ENCODE measurements at regions not wholly inside any gene's neighbourhood (a gene's known extent, or its start where the extent isn't known, plus 50 kb on each side); places are given as distances from the start of the nearest gene placed in this dataset.

DNA sequence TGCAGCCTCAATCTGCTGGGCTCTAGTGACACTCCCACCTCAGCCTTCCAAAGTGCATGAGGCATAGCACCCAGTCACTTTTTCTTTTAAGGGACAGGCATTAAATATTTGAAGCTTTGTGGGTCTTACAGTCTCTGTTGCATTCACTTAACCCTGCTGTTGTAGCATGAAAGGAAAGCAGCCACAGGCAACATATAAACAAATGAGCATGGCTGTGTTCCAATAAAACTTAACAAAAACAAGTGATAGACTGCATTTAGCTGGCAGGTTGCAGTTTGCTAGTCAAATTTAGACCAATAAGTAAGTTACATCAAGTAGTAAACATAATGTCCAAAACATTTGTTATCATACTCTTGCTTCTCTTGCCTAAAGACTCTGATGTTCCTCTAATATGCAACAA is 297.3 kb upstream of the MMADHC start:
- H3K27ac Mint-ChIP-seq = no peak overlapping the region
- H3K27me3 Mint-ChIP-seq (ENCODE audit: low read depth, poor library complexity) = no peaks in the 10 kb centered on the region
- no peak for DNase-seq
- H3K4me3 Mint-ChIP-seq = no peak overlapping the region
- H3K9me3 Mint-ChIP-seq = peaks cover 4% of the 10 kb centered on the region
- peaks cover 7% of the 10 kb centered on the region for H3K4me1 Mint-ChIP-seq
- no peaks in the 10 kb centered on the region for H3K36me3 Mint-ChIP-seq (ENCODE audit: low read depth)
- TF ChIP-seq, protein P1, sequence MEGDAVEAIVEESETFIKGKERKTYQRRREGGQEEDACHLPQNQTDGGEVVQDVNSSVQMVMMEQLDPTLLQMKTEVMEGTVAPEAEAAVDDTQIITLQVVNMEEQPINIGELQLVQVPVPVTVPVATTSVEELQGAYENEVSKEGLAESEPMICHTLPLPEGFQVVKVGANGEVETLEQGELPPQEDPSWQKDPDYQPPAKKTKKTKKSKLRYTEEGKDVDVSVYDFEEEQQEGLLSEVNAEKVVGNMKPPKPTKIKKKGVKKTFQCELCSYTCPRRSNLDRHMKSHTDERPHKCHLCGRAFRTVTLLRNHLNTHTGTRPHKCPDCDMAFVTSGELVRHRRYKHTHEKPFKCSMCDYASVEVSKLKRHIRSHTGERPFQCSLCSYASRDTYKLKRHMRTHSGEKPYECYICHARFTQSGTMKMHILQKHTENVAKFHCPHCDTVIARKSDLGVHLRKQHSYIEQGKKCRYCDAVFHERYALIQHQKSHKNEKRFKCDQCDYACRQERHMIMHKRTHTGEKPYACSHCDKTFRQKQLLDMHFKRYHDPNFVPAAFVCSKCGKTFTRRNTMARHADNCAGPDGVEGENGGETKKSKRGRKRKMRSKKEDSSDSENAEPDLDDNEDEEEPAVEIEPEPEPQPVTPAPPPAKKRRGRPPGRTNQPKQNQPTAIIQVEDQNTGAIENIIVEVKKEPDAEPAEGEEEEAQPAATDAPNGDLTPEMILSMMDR (IDR thresholded peaks at IDR 0.05) = no peak

DNA sequence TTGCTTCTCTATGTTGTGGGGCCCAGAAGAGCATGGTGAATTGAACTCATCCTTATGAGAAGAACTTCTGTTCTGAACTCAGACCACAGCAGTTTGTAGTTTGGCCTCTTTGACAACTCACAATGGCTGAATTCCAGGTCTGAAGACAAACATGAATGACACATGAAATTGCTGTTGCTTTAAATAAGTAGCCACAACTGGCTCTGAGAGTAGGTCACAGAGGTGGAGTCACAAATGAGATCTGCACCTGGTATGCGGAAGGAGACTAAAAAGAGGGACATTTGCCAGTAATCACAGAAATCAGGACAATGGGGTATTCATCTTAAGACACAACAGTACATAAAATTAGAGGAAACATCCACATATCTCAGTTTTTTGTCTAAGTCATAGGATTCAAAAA is 290.3 kb upstream of the MMADHC start:
- peaks cover 28% of the 10 kb centered on the region for H3K4me1 Mint-ChIP-seq
- H3K36me3 Mint-ChIP-seq (ENCODE audit: low read depth) = peaks cover 32% of the 10 kb centered on the region
- DNase-seq = no peak
- H3K4me3 Mint-ChIP-seq = no peak overlapping the region
- peak overlapping the region; percentile 50 for H3K27ac Mint-ChIP-seq
- H3K27me3 Mint-ChIP-seq (ENCODE audit: low read depth, poor library complexity) = no peaks in the 10 kb centered on the region
- H3K9me3 Mint-ChIP-seq = peaks cover 58% of the 10 kb centered on the region
- TF ChIP-seq, protein P1 (IDR thresholded peaks at IDR 0.05) = no peak

DNA sequence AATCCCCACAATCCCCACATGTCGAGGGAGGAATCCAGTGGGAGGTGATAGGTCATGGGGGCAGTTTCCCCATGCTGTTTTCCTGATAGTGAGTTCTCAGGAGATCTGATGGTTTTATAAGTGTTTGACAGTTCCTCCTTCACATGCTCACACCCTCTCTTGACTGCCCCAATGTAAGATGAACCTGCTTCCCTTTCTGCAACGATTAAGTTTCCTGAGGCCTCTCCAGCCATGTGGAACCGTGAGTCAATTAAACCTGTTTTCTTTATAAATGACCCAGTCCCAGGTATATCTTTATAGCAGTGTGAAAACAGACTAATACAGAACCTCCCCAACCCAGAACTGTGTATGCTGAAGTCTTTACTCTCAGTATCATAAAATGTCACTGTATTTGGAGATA is 289.5 kb upstream of the MMADHC start:
- peaks cover 32% of the 10 kb centered on the region for H3K36me3 Mint-ChIP-seq (ENCODE audit: low read depth)
- H3K27me3 Mint-ChIP-seq (ENCODE audit: low read depth, poor library complexity) = no peaks in the 10 kb centered on the region
- H3K9me3 Mint-ChIP-seq = peaks cover 58% of the 10 kb centered on the region
- DNase-seq = peak; percentile 5
- TF ChIP-seq, protein P1 (IDR thresholded peaks at IDR 0.05) = no peak
- peak overlapping the region; percentile 50 for H3K27ac Mint-ChIP-seq
- H3K4me3 Mint-ChIP-seq = peak overlapping the region; percentile 19
- H3K4me1 Mint-ChIP-seq = peaks cover 28% of the 10 kb centered on the region

DNA sequence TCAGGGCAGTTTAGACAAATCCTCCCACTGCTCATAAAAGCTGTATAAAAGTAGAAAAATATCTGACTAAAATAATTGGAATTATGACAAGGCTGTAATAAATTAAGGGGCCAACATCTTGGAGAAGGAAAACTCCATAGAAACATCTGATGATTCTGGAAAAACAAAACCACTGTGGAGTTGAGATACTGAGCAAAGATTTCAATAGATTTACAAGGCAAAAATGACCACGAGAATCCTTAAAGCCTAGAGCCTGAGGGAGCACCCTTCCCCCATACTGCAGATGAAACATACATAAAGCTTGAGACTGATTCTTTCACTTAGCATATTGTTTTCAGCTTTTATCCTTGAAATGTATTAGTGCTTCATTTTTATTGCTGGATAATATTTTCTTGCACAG is 286.4 kb upstream of the MMADHC start:
- H3K4me3 Mint-ChIP-seq = no peak overlapping the region
- peaks cover 45% of the 10 kb centered on the region for H3K9me3 Mint-ChIP-seq
- H3K36me3 Mint-ChIP-seq (ENCODE audit: low read depth) = peaks cover 29% of the 10 kb centered on the region
- DNase-seq = no peak
- H3K27me3 Mint-ChIP-seq (ENCODE audit: low read depth, poor library complexity) = peaks cover 2% of the 10 kb centered on the region
- H3K27ac Mint-ChIP-seq = no peak overlapping the region
- peaks cover 28% of the 10 kb centered on the region for H3K4me1 Mint-ChIP-seq
- TF ChIP-seq, protein P1 (IDR thresholded peaks at IDR 0.05) = no peak

DNA sequence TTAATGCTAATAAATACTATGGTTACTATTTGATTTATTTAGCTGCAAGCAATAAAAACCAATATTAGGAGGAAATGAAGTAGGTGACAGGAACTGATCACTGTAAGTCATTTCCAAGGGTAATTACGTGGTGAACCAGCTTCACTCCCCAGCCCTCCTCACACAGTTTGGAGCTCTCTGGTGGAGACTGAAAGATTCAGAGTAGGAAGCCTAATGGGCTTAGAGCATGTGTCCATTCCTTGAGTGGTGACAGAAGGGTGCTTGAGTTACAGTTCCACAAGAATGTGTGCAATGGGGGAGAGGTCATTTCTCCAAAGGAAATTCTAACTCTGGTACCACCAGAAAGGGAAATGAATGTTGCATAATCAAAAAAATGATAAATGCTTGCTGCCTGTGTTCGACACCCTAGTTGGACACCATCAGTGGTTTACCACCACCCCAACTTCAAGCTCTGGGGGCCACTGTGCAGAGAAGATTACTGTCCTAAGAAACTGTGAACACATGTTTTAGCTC is 285.1 kb upstream of the MMADHC start:
- Mint-ChIP-seq H3K27ac (no peak overlapping the region), H3K36me3 (ENCODE audit: low read depth) (peaks cover 20% of the 10 kb centered on the region), H3K4me3 (no peak overlapping the region), H3K27me3 (ENCODE audit: low read depth, poor library complexity) (peaks cover 2% of the 10 kb centered on the region), H3K9me3 (peaks cover 37% of the 10 kb centered on the region), H3K4me1 (peaks cover 22% of the 10 kb centered on the region)
- TF ChIP-seq, protein P1 (IDR thresholded peaks at IDR 0.05) = no peak
- no peak for DNase-seq

DNA sequence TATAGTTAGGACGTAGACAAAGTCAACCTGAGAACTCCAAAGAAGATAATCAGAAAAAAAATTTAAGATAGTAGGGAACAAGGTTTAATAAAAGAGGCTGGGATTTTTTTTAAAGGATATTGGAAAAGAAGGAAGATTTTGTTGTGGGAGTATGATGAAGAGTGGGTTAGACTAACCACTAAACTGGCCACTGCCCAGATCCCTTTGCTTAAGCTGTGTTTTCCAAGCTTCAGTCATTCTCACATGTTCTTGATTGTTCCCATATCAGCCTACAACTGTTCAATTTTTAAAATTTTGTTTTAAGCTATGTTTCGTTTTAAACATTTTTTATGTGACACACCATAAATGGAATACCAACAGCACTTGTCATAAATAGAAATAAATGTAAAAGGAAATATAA is 284.5 kb upstream of the MMADHC start:
- peaks cover 16% of the 10 kb centered on the region for H3K4me1 Mint-ChIP-seq
- peaks cover 15% of the 10 kb centered on the region for H3K36me3 Mint-ChIP-seq (ENCODE audit: low read depth)
- H3K27ac Mint-ChIP-seq = no peak overlapping the region
- TF ChIP-seq, protein P1 (IDR thresholded peaks at IDR 0.05) = no peak
- H3K4me3 Mint-ChIP-seq = no peak overlapping the region
- H3K27me3 Mint-ChIP-seq (ENCODE audit: low read depth, poor library complexity) = peaks cover 2% of the 10 kb centered on the region
- peaks cover 31% of the 10 kb centered on the region for H3K9me3 Mint-ChIP-seq
- no peak for DNase-seq

Measured in nephron progenitor cell (in vitro differentiated cells).